ENCODE measurements at regions not wholly inside any gene's neighbourhood (a gene's known extent, or its start where the extent isn't known, plus 50 kb on each side); places are given as distances from the start of the nearest gene placed in this dataset.

GRCh38 chr6:156507106-156507505, 270.1 kb upstream of the ARID1B start:
- Histone ChIP-seq H2AFZ (no peak overlapping the region), H3K27ac (ENCODE audit: low read depth) (no peak overlapping the region), H3K4me1 (ENCODE audit: insufficient read depth) (no peaks in the 10 kb centered on the region), H3K36me3 (ENCODE audit: insufficient read depth) (no peaks in the 10 kb centered on the region), H3K4me3 (no peak overlapping the region), H3F3A (replicated peaks; ENCODE audit: low read depth) (no peaks in the 10 kb centered on the region), H4K20me1 (replicated peaks; ENCODE audit: insufficient read depth) (no peaks in the 10 kb centered on the region), H3K9me2 (ENCODE audit: insufficient read depth) (peaks cover 11% of the 10 kb centered on the region; the same call in 1 of the 2 replicates), H3K4me2 (no peak overlapping the region), H3K79me2 (replicated peaks; ENCODE audit: insufficient read depth) (no peaks in the 10 kb centered on the region), H3K27me3 (ENCODE audit: insufficient read depth) (no peaks in the 10 kb centered on the region)
- H3K4me3 Mint-ChIP-seq: no peak overlapping the region
- ATAC-seq: no peak
- no peak overlapping the region for H3K27ac Mint-ChIP-seq
- no peaks in the 10 kb centered on the region for H3K9me3 Mint-ChIP-seq
- H3K27me3 Mint-ChIP-seq (ENCODE audit: insufficient read depth, low read depth, poor library complexity): peaks cover 2% of the 10 kb centered on the region
- no peak for TF ChIP-seq CREB1 (CRISPR knock-in tag; IDR thresholded peaks at IDR 0.05; ENCODE audit: low read depth)
- no peak for TF ChIP-seq EZH2 (IDR thresholded peaks at IDR 0.05; ENCODE audit: low read depth, unreplicated experiment)
- TF ChIP-seq, protein P1, sequence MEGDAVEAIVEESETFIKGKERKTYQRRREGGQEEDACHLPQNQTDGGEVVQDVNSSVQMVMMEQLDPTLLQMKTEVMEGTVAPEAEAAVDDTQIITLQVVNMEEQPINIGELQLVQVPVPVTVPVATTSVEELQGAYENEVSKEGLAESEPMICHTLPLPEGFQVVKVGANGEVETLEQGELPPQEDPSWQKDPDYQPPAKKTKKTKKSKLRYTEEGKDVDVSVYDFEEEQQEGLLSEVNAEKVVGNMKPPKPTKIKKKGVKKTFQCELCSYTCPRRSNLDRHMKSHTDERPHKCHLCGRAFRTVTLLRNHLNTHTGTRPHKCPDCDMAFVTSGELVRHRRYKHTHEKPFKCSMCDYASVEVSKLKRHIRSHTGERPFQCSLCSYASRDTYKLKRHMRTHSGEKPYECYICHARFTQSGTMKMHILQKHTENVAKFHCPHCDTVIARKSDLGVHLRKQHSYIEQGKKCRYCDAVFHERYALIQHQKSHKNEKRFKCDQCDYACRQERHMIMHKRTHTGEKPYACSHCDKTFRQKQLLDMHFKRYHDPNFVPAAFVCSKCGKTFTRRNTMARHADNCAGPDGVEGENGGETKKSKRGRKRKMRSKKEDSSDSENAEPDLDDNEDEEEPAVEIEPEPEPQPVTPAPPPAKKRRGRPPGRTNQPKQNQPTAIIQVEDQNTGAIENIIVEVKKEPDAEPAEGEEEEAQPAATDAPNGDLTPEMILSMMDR (conservative IDR thresholded peaks at IDR 0.05; ENCODE audit: low read depth in 2 of 2): no peak
- TF ChIP-seq POLR2AphosphoS5 (IDR thresholded peaks at IDR 0.05; ENCODE audit: low read depth): no peak
- no peak for TF ChIP-seq ZNF331 (CRISPR knock-in tag; IDR thresholded peaks at IDR 0.05; ENCODE audit: low read depth)
- no peak for TF ChIP-seq NANOG (IDR thresholded peaks at IDR 0.05; ENCODE audit: borderline replicate concordance)
- TF ChIP-seq, protein P2, sequence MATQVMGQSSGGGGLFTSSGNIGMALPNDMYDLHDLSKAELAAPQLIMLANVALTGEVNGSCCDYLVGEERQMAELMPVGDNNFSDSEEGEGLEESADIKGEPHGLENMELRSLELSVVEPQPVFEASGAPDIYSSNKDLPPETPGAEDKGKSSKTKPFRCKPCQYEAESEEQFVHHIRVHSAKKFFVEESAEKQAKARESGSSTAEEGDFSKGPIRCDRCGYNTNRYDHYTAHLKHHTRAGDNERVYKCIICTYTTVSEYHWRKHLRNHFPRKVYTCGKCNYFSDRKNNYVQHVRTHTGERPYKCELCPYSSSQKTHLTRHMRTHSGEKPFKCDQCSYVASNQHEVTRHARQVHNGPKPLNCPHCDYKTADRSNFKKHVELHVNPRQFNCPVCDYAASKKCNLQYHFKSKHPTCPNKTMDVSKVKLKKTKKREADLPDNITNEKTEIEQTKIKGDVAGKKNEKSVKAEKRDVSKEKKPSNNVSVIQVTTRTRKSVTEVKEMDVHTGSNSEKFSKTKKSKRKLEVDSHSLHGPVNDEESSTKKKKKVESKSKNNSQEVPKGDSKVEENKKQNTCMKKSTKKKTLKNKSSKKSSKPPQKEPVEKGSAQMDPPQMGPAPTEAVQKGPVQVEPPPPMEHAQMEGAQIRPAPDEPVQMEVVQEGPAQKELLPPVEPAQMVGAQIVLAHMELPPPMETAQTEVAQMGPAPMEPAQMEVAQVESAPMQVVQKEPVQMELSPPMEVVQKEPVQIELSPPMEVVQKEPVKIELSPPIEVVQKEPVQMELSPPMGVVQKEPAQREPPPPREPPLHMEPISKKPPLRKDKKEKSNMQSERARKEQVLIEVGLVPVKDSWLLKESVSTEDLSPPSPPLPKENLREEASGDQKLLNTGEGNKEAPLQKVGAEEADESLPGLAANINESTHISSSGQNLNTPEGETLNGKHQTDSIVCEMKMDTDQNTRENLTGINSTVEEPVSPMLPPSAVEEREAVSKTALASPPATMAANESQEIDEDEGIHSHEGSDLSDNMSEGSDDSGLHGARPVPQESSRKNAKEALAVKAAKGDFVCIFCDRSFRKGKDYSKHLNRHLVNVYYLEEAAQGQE (IDR thresholded peaks at IDR 0.05; ENCODE audit: unreplicated experiment): no peak
- no peak for TF ChIP-seq ZNF114 (CRISPR knock-in tag; IDR thresholded peaks at IDR 0.05)
- TF ChIP-seq STAT1 (IDR thresholded peaks at IDR 0.05; ENCODE audit: unreplicated experiment): no peak
- no peak for TF ChIP-seq JUNB (IDR thresholded peaks at IDR 0.05; ENCODE audit: unreplicated experiment)
- TF ChIP-seq ETS1 (IDR thresholded peaks at IDR 0.05): no peak
- TF ChIP-seq EZH2phosphoT487 (IDR thresholded peaks at IDR 0.05; ENCODE audit: unreplicated experiment): no peak
- TF ChIP-seq, protein P3, sequence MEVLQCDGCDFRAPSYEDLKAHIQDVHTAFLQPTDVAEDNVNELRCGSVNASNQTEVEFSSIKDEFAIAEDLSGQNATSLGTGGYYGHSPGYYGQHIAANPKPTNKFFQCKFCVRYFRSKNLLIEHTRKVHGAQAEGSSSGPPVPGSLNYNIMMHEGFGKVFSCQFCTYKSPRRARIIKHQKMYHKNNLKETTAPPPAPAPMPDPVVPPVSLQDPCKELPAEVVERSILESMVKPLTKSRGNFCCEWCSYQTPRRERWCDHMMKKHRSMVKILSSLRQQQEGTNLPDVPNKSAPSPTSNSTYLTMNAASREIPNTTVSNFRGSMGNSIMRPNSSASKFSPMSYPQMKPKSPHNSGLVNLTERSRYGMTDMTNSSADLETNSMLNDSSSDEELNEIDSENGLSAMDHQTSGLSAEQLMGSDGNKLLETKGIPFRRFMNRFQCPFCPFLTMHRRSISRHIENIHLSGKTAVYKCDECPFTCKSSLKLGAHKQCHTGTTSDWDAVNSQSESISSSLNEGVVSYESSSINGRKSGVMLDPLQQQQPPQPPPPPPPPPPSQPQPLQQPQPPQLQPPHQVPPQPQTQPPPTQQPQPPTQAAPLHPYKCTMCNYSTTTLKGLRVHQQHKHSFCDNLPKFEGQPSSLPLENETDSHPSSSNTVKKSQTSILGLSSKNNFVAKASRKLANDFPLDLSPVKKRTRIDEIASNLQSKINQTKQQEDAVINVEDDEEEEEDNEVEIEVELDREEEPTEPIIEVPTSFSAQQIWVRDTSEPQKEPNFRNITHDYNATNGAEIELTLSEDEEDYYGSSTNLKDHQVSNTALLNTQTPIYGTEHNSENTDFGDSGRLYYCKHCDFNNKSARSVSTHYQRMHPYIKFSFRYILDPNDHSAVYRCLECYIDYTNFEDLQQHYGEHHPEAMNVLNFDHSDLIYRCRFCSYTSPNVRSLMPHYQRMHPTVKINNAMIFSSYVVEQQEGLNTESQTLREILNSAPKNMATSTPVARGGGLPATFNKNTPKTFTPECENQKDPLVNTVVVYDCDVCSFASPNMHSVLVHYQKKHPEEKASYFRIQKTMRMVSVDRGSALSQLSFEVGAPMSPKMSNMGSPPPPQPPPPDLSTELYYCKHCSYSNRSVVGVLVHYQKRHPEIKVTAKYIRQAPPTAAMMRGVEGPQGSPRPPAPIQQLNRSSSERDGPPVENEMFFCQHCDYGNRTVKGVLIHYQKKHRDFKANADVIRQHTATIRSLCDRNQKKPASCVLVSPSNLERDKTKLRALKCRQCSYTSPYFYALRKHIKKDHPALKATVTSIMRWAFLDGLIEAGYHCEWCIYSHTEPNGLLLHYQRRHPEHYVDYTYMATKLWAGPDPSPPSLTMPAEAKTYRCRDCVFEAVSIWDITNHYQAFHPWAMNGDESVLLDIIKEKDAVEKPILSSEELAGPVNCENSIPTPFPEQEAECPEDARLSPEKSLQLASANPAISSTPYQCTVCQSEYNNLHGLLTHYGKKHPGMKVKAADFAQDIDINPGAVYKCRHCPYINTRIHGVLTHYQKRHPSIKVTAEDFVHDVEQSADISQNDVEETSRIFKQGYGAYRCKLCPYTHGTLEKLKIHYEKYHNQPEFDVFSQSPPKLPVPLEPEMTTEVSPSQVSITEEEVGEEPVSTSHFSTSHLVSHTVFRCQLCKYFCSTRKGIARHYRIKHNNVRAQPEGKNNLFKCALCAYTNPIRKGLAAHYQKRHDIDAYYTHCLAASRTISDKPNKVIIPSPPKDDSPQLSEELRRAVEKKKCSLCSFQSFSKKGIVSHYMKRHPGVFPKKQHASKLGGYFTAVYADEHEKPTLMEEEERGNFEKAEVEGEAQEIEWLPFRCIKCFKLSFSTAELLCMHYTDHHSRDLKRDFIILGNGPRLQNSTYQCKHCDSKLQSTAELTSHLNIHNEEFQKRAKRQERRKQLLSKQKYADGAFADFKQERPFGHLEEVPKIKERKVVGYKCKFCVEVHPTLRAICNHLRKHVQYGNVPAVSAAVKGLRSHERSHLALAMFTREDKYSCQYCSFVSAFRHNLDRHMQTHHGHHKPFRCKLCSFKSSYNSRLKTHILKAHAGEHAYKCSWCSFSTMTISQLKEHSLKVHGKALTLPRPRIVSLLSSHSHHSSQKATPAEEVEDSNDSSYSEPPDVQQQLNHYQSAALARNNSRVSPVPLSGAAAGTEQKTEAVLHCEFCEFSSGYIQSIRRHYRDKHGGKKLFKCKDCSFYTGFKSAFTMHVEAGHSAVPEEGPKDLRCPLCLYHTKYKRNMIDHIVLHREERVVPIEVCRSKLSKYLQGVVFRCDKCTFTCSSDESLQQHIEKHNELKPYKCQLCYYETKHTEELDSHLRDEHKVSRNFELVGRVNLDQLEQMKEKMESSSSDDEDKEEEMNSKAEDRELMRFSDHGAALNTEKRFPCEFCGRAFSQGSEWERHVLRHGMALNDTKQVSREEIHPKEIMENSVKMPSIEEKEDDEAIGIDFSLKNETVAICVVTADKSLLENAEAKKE (CRISPR knock-in tag; IDR thresholded peaks at IDR 0.05): no peak
- no peaks in the 10 kb centered on the region; the same call in none of the 3 replicates for H3K4me1 Mint-ChIP-seq
- DNase-seq (ENCODE audit: low spot score): no peak
- H3K36me3 Mint-ChIP-seq (ENCODE audit: low read depth): no peaks in the 10 kb centered on the region

Data from GM23338 (cell line).